ENCODE measurements at regions not wholly inside any gene's neighbourhood (a gene's known extent, or its start where the extent isn't known, plus 50 kb on each side); places are given as distances from the start of the nearest gene placed in this dataset.

DNA sequence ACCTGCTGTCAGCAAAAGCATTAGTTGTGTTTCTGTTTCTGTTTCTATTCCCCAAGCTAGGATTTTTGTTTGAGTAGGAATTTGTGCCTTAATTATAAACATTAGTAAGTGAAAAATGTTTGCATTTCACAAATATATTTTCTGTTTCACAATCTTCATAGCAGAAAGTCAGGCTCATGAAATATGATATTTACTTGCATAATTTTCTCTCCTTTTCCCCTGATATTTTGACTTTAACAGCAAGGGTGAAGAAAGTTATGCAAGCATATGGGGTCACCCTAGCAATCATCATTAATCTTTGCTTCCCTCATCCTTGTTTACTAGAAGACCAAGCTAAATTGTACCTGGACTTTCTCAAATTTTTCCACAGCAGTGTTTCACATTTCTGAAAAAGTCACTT lies 140.3 kb upstream of the SEMA6D start:
- H3K23ac ChIP-seq (ENCODE audit: low read length), result no peak overlapping the region
- no peak overlapping the region for H3K4ac ChIP-seq (ENCODE audit: low read depth, low read length)
- H3K27me3 ChIP-seq (ENCODE audit: insufficient read depth, low read length), result no peaks in the 10 kb centered on the region
- no peaks in the 10 kb centered on the region for H3K36me3 ChIP-seq (ENCODE audit: control insufficient read depth in 1 of 2, insufficient read depth in 2 of 2, low read length in 2 of 2)
- no peak overlapping the region for H2BK12ac ChIP-seq (ENCODE audit: low read length)
- no peak overlapping the region for H3K4me2 ChIP-seq (ENCODE audit: low read length)
- H2BK120ac ChIP-seq (ENCODE audit: insufficient read depth, low read length, poor library complexity), result no peak overlapping the region
- H2AK5ac ChIP-seq (ENCODE audit: low read length), result no peak overlapping the region
- H3K14ac ChIP-seq (ENCODE audit: low read length), result no peak overlapping the region
- H3K9ac ChIP-seq (ENCODE audit: low read length), result no peak overlapping the region
- no peak overlapping the region for H3K4me3 ChIP-seq (ENCODE audit: low read depth, low read length)
- H2AFZ ChIP-seq (ENCODE audit: insufficient read depth, low read length, poor library complexity), result no peak overlapping the region
- H3K4me1 ChIP-seq (ENCODE audit: control insufficient read depth in 1 of 2, insufficient read depth in 2 of 2, low read length in 2 of 2), result no peaks in the 10 kb centered on the region
- no peak overlapping the region for H4K12ac ChIP-seq (ENCODE audit: low read depth, low read length)
- no peak overlapping the region for H3K27ac ChIP-seq (ENCODE audit: low read depth, low read length)
- no peak overlapping the region for H4K91ac ChIP-seq (ENCODE audit: low read depth, low read length)
- H2BK5ac ChIP-seq (ENCODE audit: low read depth, low read length, poor library complexity), result no peak overlapping the region
- no peak overlapping the region for H4K8ac ChIP-seq (ENCODE audit: low read depth, low read length)
- H3K9me3 ChIP-seq (ENCODE audit: insufficient read depth, low read depth, low read length), result no peaks in the 10 kb centered on the region
- DNase-seq, result peak in 1 of 2 donors; percentile 28
- no peaks in the 10 kb centered on the region for H3K79me2 ChIP-seq (ENCODE audit: control insufficient read depth, insufficient read depth, low read length, poor library complexity)
- H3K18ac ChIP-seq (ENCODE audit: low read length), result no peak overlapping the region
- no peaks in the 10 kb centered on the region for H3K79me1 ChIP-seq (ENCODE audit: low read length)

DNA sequence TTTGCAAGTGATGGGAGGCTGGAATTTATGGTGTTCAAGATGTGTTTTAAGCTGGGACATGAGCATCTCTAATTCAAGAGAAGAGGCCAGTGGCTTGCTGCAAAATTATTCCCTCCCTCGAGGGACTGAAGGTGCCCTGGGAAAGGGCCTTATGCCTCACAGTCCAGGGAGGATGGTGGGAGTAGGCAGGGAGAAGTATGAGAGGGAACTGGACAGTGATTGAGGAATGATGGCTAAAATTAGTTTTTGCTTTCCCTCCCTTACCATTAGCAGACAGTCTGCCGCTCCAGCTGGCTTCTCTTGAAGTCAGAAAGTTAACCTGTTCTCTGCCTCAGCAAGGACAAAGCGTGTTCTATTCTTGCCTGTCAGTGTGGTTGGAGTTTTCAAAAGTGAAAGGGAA lies 139.8 kb upstream of the SEMA6D start:
- Histone ChIP-seq H3K27ac (ENCODE audit: low read depth, low read length) (no peak overlapping the region), H2BK5ac (ENCODE audit: low read depth, low read length, poor library complexity) (no peak overlapping the region), H4K8ac (ENCODE audit: low read depth, low read length) (no peak overlapping the region), H3K4me2 (ENCODE audit: low read length) (no peak overlapping the region), H3K27me3 (ENCODE audit: insufficient read depth, low read length) (no peaks in the 10 kb centered on the region), H3K9ac (ENCODE audit: low read length) (no peak overlapping the region), H2BK12ac (ENCODE audit: low read length) (no peak overlapping the region), H3K36me3 (ENCODE audit: control insufficient read depth in 1 of 2, insufficient read depth in 2 of 2, low read length in 2 of 2) (no peaks in the 10 kb centered on the region), H2AFZ (ENCODE audit: insufficient read depth, low read length, poor library complexity) (no peak overlapping the region), H3K18ac (ENCODE audit: low read length) (no peak overlapping the region), H3K14ac (ENCODE audit: low read length) (no peak overlapping the region), H4K91ac (ENCODE audit: low read depth, low read length) (no peak overlapping the region), H3K79me1 (ENCODE audit: low read length) (no peaks in the 10 kb centered on the region), H4K12ac (ENCODE audit: low read depth, low read length) (no peak overlapping the region), H3K9me3 (ENCODE audit: insufficient read depth, low read depth, low read length) (no peaks in the 10 kb centered on the region), H3K4me3 (ENCODE audit: low read depth, low read length) (no peak overlapping the region), H3K79me2 (ENCODE audit: control insufficient read depth, insufficient read depth, low read length, poor library complexity) (no peaks in the 10 kb centered on the region), H3K4ac (ENCODE audit: low read depth, low read length) (no peak overlapping the region), H2AK5ac (ENCODE audit: low read length) (no peak overlapping the region), H2BK120ac (ENCODE audit: insufficient read depth, low read length, poor library complexity) (no peak overlapping the region), H3K4me1 (ENCODE audit: control insufficient read depth in 1 of 2, insufficient read depth in 2 of 2, low read length in 2 of 2) (no peaks in the 10 kb centered on the region), H3K23ac (ENCODE audit: low read length) (no peak overlapping the region)
- no peak for DNase-seq
- no CpG with 5 or more reads among the region's 3 CpGs for WGBS (ENCODE audit: extremely low coverage, insufficient coverage, insufficient read length)

DNA sequence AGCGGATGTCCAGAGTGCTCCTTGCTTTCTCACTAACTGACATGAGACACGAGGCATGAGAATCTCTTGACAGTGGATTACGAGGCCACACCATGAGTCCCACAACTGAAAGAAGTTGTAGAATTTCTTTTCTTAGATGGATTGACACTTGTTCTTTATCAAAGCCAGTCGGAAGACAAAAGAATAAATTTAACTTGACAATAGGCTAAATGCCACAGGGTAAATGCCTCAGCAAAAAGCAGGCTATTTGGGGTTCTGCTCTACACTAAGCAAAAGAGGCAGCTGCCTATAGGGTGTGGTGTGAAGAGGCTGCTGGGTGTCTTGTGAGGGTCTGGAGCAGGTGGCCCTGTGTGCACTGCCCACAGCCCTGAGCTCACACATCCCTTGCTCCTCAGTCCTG lies 135.1 kb upstream of the SEMA6D start:
- no peak overlapping the region for H2BK120ac ChIP-seq (ENCODE audit: insufficient read depth, low read length, poor library complexity)
- no peak overlapping the region for H2BK5ac ChIP-seq (ENCODE audit: low read depth, low read length, poor library complexity)
- no peak overlapping the region for H2BK12ac ChIP-seq (ENCODE audit: low read length)
- H3K9ac ChIP-seq (ENCODE audit: low read length), result no peak overlapping the region
- no peaks in the 10 kb centered on the region for H3K36me3 ChIP-seq (ENCODE audit: control insufficient read depth in 1 of 2, insufficient read depth in 2 of 2, low read length in 2 of 2)
- H4K91ac ChIP-seq (ENCODE audit: low read depth, low read length), result no peak overlapping the region
- H3K4me3 ChIP-seq (ENCODE audit: low read depth, low read length), result no peak overlapping the region
- no peaks in the 10 kb centered on the region for H3K4me1 ChIP-seq (ENCODE audit: control insufficient read depth in 1 of 2, insufficient read depth in 2 of 2, low read length in 2 of 2)
- no peak overlapping the region for H3K14ac ChIP-seq (ENCODE audit: low read length)
- H3K4me2 ChIP-seq (ENCODE audit: low read length), result no peak overlapping the region
- whole genome bisulfite sequencing (ENCODE audit: extremely low coverage, insufficient coverage, insufficient read length), result no CpG with 5 or more reads among the region's 4 CpGs
- H3K18ac ChIP-seq (ENCODE audit: low read length), result no peak overlapping the region
- H3K79me1 ChIP-seq (ENCODE audit: low read length), result no peaks in the 10 kb centered on the region
- H3K23ac ChIP-seq (ENCODE audit: low read length), result no peak overlapping the region
- DNase-seq, result no peak
- no peak overlapping the region for H2AFZ ChIP-seq (ENCODE audit: insufficient read depth, low read length, poor library complexity)
- H4K12ac ChIP-seq (ENCODE audit: low read depth, low read length), result no peak overlapping the region
- H3K27me3 ChIP-seq (ENCODE audit: insufficient read depth, low read length), result no peaks in the 10 kb centered on the region
- H3K27ac ChIP-seq (ENCODE audit: low read depth, low read length), result no peak overlapping the region
- no peak overlapping the region for H3K4ac ChIP-seq (ENCODE audit: low read depth, low read length)
- H4K8ac ChIP-seq (ENCODE audit: low read depth, low read length), result no peak overlapping the region
- H2AK5ac ChIP-seq (ENCODE audit: low read length), result no peak overlapping the region
- no peaks in the 10 kb centered on the region for H3K9me3 ChIP-seq (ENCODE audit: insufficient read depth, low read depth, low read length)
- H3K79me2 ChIP-seq (ENCODE audit: control insufficient read depth, insufficient read depth, low read length, poor library complexity), result no peaks in the 10 kb centered on the region

DNA sequence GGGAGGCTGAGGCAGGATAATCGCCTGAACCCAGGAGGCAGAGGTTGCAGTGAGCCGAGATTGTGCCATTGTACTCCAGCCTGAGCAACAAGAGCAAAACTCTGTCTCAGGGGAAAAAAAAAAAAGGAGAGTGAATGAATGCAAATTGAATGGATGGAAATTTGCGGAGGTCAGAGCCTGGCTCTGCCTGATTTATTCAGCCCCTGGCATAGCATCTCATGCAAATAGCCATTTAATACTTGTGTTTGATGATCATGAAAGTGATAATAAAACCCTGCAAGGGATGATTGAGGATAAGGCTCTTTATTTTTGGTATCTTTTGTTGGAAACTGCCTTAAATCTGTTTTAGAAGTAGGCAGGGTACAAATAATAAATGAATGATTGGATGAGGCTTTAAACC lies 133.0 kb upstream of the SEMA6D start:
- Histone ChIP-seq H3K4me2 (ENCODE audit: low read length) (no peak overlapping the region), H4K91ac (ENCODE audit: low read depth, low read length) (no peak overlapping the region), H3K4ac (ENCODE audit: low read depth, low read length) (no peak overlapping the region), H3K9me3 (ENCODE audit: insufficient read depth, low read depth, low read length) (no peaks in the 10 kb centered on the region), H2BK12ac (ENCODE audit: low read length) (no peak overlapping the region), H3K79me1 (ENCODE audit: low read length) (no peaks in the 10 kb centered on the region), H2BK120ac (ENCODE audit: insufficient read depth, low read length, poor library complexity) (no peak overlapping the region), H4K12ac (ENCODE audit: low read depth, low read length) (no peak overlapping the region), H3K23ac (ENCODE audit: low read length) (no peak overlapping the region), H2AK5ac (ENCODE audit: low read length) (no peak overlapping the region), H3K36me3 (ENCODE audit: control insufficient read depth in 1 of 2, insufficient read depth in 2 of 2, low read length in 2 of 2) (no peaks in the 10 kb centered on the region), H3K14ac (ENCODE audit: low read length) (no peak overlapping the region), H3K18ac (ENCODE audit: low read length) (no peak overlapping the region), H3K4me3 (ENCODE audit: low read depth, low read length) (no peak overlapping the region), H3K9ac (ENCODE audit: low read length) (no peak overlapping the region), H2AFZ (ENCODE audit: insufficient read depth, low read length, poor library complexity) (no peak overlapping the region), H3K79me2 (ENCODE audit: control insufficient read depth, insufficient read depth, low read length, poor library complexity) (no peaks in the 10 kb centered on the region), H2BK5ac (ENCODE audit: low read depth, low read length, poor library complexity) (no peak overlapping the region), H3K27ac (ENCODE audit: low read depth, low read length) (no peak overlapping the region), H3K4me1 (ENCODE audit: control insufficient read depth in 1 of 2, insufficient read depth in 2 of 2, low read length in 2 of 2) (no peaks in the 10 kb centered on the region), H4K8ac (ENCODE audit: low read depth, low read length) (no peak overlapping the region), H3K27me3 (ENCODE audit: insufficient read depth, low read length) (no peaks in the 10 kb centered on the region)
- no peak for DNase-seq
- no CpG with 5 or more reads among the region's 3 CpGs for WGBS (ENCODE audit: extremely low coverage, insufficient coverage, insufficient read length)
